ENCODE measurements at regions not wholly inside any gene's neighbourhood (a gene's known extent, or its start where the extent isn't known, plus 50 kb on each side); places are given as distances from the start of the nearest gene placed in this dataset.
"Not testable (repeated sequence)": the region's sequence is repeated elsewhere in the genome, so short reads cannot be mapped to it uniquely, and the experiment has no call there.

GRCh38 chr3:96622878-96623277 lies 191.5 kb upstream of the EPHA6 start:
- no peaks in the 10 kb centered on the region for H3K9me3 ChIP-seq
- 100% methylated on average over 2 of the region's 2 CpGs; no CpG with 5 or more reads in 1 of the 2 donors for WGBS, 2 donors (ENCODE audit: low coverage in 1 of 2)
- no peaks in the 10 kb centered on the region for H3K27me3 ChIP-seq
- TF ChIP-seq EP300 (IDR thresholded peaks at IDR 0.05) (no peak), POLR2A (IDR thresholded peaks at IDR 0.05) (no peak), POLR2AphosphoS5 (IDR thresholded peaks at IDR 0.05) (no peak)
- TF ChIP-seq, protein P1, sequence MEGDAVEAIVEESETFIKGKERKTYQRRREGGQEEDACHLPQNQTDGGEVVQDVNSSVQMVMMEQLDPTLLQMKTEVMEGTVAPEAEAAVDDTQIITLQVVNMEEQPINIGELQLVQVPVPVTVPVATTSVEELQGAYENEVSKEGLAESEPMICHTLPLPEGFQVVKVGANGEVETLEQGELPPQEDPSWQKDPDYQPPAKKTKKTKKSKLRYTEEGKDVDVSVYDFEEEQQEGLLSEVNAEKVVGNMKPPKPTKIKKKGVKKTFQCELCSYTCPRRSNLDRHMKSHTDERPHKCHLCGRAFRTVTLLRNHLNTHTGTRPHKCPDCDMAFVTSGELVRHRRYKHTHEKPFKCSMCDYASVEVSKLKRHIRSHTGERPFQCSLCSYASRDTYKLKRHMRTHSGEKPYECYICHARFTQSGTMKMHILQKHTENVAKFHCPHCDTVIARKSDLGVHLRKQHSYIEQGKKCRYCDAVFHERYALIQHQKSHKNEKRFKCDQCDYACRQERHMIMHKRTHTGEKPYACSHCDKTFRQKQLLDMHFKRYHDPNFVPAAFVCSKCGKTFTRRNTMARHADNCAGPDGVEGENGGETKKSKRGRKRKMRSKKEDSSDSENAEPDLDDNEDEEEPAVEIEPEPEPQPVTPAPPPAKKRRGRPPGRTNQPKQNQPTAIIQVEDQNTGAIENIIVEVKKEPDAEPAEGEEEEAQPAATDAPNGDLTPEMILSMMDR (IDR thresholded peaks at IDR 0.05), result no peak
- H3K27ac ChIP-seq, result no peak overlapping the region
- no peak overlapping the region for H3K4me3 ChIP-seq
- no peaks in the 10 kb centered on the region for H3K4me1 ChIP-seq
- H3K36me3 ChIP-seq, result no peaks in the 10 kb centered on the region
- ATAC-seq, result no peak

GRCh38 chr3:96631050-96631449 lies 183.3 kb upstream of the EPHA6 start:
- Histone ChIP-seq H3K36me3 (no peaks in the 10 kb centered on the region), H3K27me3 (no peaks in the 10 kb centered on the region), H3K4me3 (no peak overlapping the region), H3K4me1 (no peaks in the 10 kb centered on the region), H3K27ac (no peak overlapping the region), H3K9me3 (no peaks in the 10 kb centered on the region)
- TF ChIP-seq POLR2A (IDR thresholded peaks at IDR 0.05), result no peak
- TF ChIP-seq, protein P1 (IDR thresholded peaks at IDR 0.05), result no peak
- ATAC-seq, result no peak
- 73 to 100% methylated on average over 1 of the region's 1 CpG for WGBS, 2 donors (ENCODE audit: low coverage in 1 of 2)

GRCh38 chr3:96646596-96646995 lies 167.8 kb upstream of the EPHA6 start:
- no peak for ATAC-seq
- Histone ChIP-seq H3K27me3 (no peaks in the 10 kb centered on the region), H3K4me1 (no peaks in the 10 kb centered on the region), H3K9me3 (no peaks in the 10 kb centered on the region), H3K4me3 (no peak overlapping the region), H3K27ac (no peak overlapping the region), H3K36me3 (no peaks in the 10 kb centered on the region)
- 70 to 87% methylated on average over 5 to 8 of the region's 20 CpGs for WGBS, 2 donors (ENCODE audit: low coverage in 1 of 2)
- TF ChIP-seq EP300 (IDR thresholded peaks at IDR 0.05) (no peak), POLR2A (IDR thresholded peaks at IDR 0.05) (no peak), POLR2AphosphoS5 (IDR thresholded peaks at IDR 0.05) (no peak)
- TF ChIP-seq, protein P1 (IDR thresholded peaks at IDR 0.05), result no peak

DNA sequence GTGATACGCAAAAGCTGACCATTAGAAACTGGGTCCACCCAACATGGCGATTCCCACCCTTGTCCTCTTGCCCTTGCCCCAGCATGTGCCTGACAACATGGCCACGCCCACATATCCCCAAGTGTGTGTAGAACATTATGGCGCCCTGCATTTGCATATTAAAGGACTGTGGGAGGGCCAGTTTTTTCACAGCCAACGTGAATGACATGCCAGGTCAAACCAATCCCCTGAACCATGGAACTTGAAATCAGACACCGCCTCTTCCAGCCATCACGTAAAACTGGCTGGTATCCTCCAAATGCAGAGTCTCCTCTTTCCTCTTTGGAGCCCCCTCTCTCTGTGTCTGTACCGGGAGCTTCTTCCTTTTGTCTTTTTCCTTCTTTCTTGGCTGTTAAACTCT lies 156.7 kb upstream of the EPHA6 start:
- ATAC-seq, result no peak
- H3K27ac ChIP-seq, result no peak overlapping the region
- WGBS, 2 donors (ENCODE audit: low coverage in 1 of 2), result 76 to 81% methylated on average over 5 to 8 of the region's 8 CpGs
- TF ChIP-seq POLR2AphosphoS5 (IDR thresholded peaks at IDR 0.05) (no peak), EP300 (IDR thresholded peaks at IDR 0.05) (no peak), POLR2A (IDR thresholded peaks at IDR 0.05) (no peak)
- TF ChIP-seq, protein P1 (IDR thresholded peaks at IDR 0.05), result no peak
- peaks cover 0 to 5% (median 0%) of the 10 kb centered on the region in 3 donors for H3K9me3 ChIP-seq
- no peaks in the 10 kb centered on the region for H3K27me3 ChIP-seq
- H3K36me3 ChIP-seq, result no peaks in the 10 kb centered on the region
- H3K4me3 ChIP-seq, result no peak overlapping the region
- no peaks in the 10 kb centered on the region for H3K4me1 ChIP-seq

DNA sequence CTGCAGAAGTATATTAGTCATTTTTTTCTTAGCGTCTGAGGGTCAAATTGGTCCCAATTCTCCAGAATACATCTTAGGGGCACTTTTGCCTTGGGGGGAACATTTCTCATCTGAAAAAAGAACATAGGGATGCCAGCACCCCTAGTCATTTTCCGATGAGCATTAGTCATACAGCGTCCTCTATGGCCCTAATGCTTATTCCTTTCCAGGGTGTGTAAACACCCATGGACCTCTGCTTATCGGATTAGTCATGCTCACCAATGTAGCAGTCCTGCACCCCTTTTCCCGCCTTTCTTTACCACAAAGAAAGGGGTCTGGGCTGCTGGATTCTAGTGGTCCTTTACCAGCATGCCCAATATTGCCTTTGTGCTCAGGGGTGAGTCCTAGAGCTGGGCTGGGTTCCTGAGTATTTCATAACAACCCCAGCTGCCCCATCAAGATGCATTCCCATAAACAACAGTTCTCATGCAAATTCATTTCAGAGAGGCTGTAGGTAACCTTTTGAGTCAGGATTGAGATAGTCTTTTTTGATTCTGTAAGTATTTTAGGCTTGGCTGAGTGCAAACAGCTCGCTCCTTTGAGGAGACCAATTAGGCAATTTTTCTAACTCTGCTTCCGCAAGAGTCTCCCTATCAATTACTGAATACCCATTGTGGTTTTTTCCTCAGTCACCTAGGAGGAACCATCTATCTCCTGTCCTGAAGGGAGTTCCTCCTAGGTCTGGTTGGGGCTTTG lies 142.4 kb upstream of the EPHA6 start:
- H3K27ac ChIP-seq, H3K4me1 ChIP-seq, H3K27me3 ChIP-seq, H3K36me3 ChIP-seq, ATAC-seq, H3K4me3 ChIP-seq, H3K9me3 ChIP-seq: not testable (repeated sequence)
- 81 to 82% methylated on average over 6 to 7 of the region's 7 CpGs for WGBS, 2 donors (ENCODE audit: low coverage in 1 of 2)

All from gastroesophageal sphincter (tissue), 4 donors.